ENCODE measurements at regions not wholly inside any gene's neighbourhood (a gene's known extent, or its start where the extent isn't known, plus 50 kb on each side); places are given as distances from the start of the nearest gene placed in this dataset.

DNA sequence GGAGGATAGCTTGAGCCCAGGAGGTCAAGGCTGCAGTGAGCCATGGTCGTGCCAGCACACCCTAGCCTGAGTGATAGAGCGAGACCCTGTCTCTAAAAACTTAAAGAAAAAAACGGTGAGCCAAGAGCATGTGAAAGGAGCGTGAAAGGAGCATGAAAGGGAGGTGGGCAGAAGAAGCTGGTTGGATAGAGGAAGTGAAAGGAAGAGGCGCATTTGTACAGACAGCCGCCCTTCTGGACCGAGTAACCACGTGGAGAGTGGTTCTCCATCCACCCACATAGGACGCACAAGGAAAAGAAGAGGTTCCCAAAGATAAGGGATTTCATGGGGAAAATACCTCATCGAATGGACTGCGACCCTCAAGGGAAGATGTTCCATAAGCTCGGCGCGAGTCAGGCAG, 60.4 kb upstream of the IFNAR2 start:
- no peak for DNase-seq (ENCODE audit: low read depth)
- TF ChIP-seq, protein P1, sequence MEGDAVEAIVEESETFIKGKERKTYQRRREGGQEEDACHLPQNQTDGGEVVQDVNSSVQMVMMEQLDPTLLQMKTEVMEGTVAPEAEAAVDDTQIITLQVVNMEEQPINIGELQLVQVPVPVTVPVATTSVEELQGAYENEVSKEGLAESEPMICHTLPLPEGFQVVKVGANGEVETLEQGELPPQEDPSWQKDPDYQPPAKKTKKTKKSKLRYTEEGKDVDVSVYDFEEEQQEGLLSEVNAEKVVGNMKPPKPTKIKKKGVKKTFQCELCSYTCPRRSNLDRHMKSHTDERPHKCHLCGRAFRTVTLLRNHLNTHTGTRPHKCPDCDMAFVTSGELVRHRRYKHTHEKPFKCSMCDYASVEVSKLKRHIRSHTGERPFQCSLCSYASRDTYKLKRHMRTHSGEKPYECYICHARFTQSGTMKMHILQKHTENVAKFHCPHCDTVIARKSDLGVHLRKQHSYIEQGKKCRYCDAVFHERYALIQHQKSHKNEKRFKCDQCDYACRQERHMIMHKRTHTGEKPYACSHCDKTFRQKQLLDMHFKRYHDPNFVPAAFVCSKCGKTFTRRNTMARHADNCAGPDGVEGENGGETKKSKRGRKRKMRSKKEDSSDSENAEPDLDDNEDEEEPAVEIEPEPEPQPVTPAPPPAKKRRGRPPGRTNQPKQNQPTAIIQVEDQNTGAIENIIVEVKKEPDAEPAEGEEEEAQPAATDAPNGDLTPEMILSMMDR (IDR thresholded peaks at IDR 0.05; ENCODE audit: insufficient read depth, low read length): no peak
- H3K4me3 ChIP-seq (ENCODE audit: low read depth, low read length): no peak overlapping the region

DNA sequence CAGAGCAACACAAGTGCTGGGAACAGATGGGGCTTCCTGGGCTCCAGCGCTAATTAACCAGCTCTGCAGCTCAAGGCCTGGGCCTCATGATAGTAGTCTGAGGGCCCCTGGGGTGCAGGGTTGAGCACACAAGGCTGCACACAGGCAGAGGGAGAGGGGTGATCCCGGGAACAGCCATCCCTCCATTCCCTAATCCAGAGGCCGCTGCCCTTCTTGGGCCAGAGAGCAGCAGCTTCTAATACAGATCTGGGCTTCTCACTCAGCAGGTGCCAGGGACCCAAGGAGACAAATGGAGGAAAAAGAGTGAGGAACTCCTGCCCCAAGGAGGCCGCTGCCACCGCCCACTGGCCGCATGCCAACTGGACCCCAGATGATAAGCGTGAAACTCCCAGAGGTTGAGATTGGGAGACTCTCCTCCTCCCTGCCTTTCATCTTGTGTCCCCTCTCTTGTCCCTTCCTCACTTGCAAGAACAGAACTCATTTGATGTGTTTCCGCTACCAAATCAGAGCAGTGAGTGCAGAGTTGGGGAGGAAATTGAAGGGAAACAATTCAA, 58.0 kb upstream of the IFNAR2 start:
- no peak for DNase-seq (ENCODE audit: low read depth)
- TF ChIP-seq, protein P1 (IDR thresholded peaks at IDR 0.05; ENCODE audit: insufficient read depth, low read length): no peak
- no peak overlapping the region for H3K4me3 ChIP-seq (ENCODE audit: low read depth, low read length)

DNA sequence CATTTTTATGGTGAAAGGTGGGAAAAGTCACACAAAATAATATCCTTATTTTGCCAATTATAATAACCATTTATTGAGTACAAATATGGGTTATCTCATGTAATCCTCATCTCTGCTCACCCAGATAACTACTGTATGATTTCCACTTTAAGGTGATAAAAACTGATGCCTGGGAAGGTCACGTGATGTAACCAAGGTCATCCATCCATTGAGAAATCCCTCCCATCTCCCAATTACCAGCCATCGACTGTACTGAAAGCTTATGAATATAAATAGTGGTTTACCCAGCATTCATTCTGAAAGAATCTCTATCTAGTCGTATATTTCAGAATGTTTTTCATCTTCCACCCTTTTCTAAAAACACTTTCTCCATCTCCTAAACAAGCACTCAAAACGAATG, 55.0 kb upstream of the IFNAR2 start:
- no peak for DNase-seq (ENCODE audit: low read depth)
- TF ChIP-seq, protein P1 (IDR thresholded peaks at IDR 0.05; ENCODE audit: insufficient read depth, low read length): no peak
- no peak overlapping the region for H3K4me3 ChIP-seq (ENCODE audit: low read depth, low read length)

All from fibroblast of the aortic adventitia (primary cell).